HCT116 (cell line): ENCODE measurements at regions not wholly inside any gene's neighbourhood (a gene's known extent, or its start where the extent isn't known, plus 50 kb on each side); places are given as distances from the start of the nearest gene placed in this dataset.

ENCODE experiments used
- ATAC-seq: fragments of 200-7000 bp; cut with Tn5 transposase; 2 replicates; pipeline ENCODE4 v1.9.1; 2020; ENCODE audit warnings: mild to moderate bottlenecking, moderate library complexity
- BruUV-seq: library from RNA; stranded (reverse); fragments of 400-500 nt; replicated peaks from 2 replicates; lab custom pipeline; 2021; lab: Mats Ljungman, UMichigan
- CTCF ChIA-PET: fragments of 300-600 bp; sonication (Branson Sonifier 250); formaldehyde crosslinking; loops from one replicate; lab custom pipeline; 2021; ENCODE audit warnings: antibody characterized with exemption; lab: Charles Lee
- POLR2A ChIA-PET: fragments of 300-600, 350-600 bp; sonication (Branson Sonifier 250); formaldehyde crosslinking; loops from one replicate; lab custom pipeline; 2021; ENCODE audit warnings: antibody characterized with exemption; lab: Charles Lee
- RAD21 ChIA-PET, 2 experiments: fragments of 300-600 bp; sonication (Branson Sonifier 250); formaldehyde crosslinking; loops; one replicate each; lab custom pipeline; 2023; ENCODE audit warnings: low total read pairs in 2 of 2; ENCODE audit not compliant: uncharacterized antibody in 2 of 2, unreplicated experiment in 2 of 2, low non-redundant PET in 1 of 2; lab: Charles Lee
- DNase-seq: peaks from one replicate; pipeline ENCODE4 v3.0.0-alpha.2; 2010; ENCODE audit warnings: low read depth, low spot score
- H2AFZ ChIP-seq: fragments of 200-600 bp; shearing (Covaris generic), sonication (generic); 2 replicates; pipeline ENCODE4 v1.6.1; 2017; ENCODE audit warnings: low read depth, mixed run types, mixed read lengths, antibody characterized with exemption, low read length; ENCODE audit not compliant: poor library complexity, severe bottlenecking
- H3K27ac ChIP-seq: 2 replicates; pipeline ENCODE4 v1.5.1; 2012; ENCODE audit warnings: low read depth, low read length
- H3K27me3 ChIP-seq: fragments of 200-600 bp; sonication (generic); 2 replicates; pipeline ENCODE4 v1.6.1; 2016; ENCODE audit warnings: mixed run types, low read length, mixed read lengths; ENCODE audit not compliant: insufficient read depth
- H3K36me3 ChIP-seq, 2 experiments: fragments of 200-500 bp in 1 of 2; fragments of 200-600 bp in 1 of 2; sonication (Bioruptor generic) in 1 of 2; sonication (generic) in 1 of 2; 2 replicates each; pipeline versions ENCODE4 v1.5.1 to v1.6.1; 2014 to 2016; ENCODE audit warnings: low read length in 2 of 2, inconsistent platforms in 1 of 2, mixed read lengths in 1 of 2, mixed run types in 1 of 2; ENCODE audit not compliant: insufficient read depth in 2 of 2, control insufficient read depth in 1 of 2
- H3K4me1 ChIP-seq, 2 experiments: fragments of 200-600 bp in 1 of 2; sonication (generic) in 1 of 2; 2 replicates each; pipeline versions ENCODE4 v1.5.1 to v1.6.1; 2012 to 2017; ENCODE audit warnings: low read length in 2 of 2, inconsistent platforms in 1 of 2, mild to moderate bottlenecking in 1 of 2, mixed read lengths in 1 of 2, mixed run types in 1 of 2, moderate library complexity in 1 of 2; ENCODE audit not compliant: insufficient read depth in 2 of 2, control insufficient read depth in 1 of 2
- H3K4me2 ChIP-seq: fragments of 200-600 bp; sonication (generic); 2 replicates; pipeline ENCODE4 v1.6.1; 2017; ENCODE audit warnings: mixed run types, low read length, mixed read lengths
- H3K4me3 ChIP-seq, 2 experiments: fragments of 200-600 bp in 1 of 2; sonication (generic) in 1 of 2; replicated peaks in 1 of 2; 2 replicates each; pipeline ENCODE4 v1.5.1; 2011 to 2016; ENCODE audit warnings: low read length in 2 of 2, control low read depth in 1 of 2, low read depth in 1 of 2, mild to moderate bottlenecking in 1 of 2, mixed read lengths in 1 of 2, mixed run types in 1 of 2
- H3K79me2 ChIP-seq: fragments of 200-600 bp; sonication (generic); 2 replicates; pipeline ENCODE4 v1.6.1; 2017; ENCODE audit warnings: mild to moderate bottlenecking, mixed run types, low read length, moderate library complexity, mixed read lengths; ENCODE audit not compliant: insufficient read depth
- H3K9ac ChIP-seq: fragments of 200-600 bp; sonication (generic); 2 replicates; pipeline ENCODE4 v1.6.1; 2016; ENCODE audit warnings: low read length, mixed read lengths
- H3K9me2 ChIP-seq: fragments of 200-600 bp; sonication (generic), shearing (Covaris generic); 2 replicates; pipeline ENCODE4 v1.6.1; 2017; ENCODE audit warnings: mixed run types, mild to moderate bottlenecking, moderate library complexity; ENCODE audit not compliant: insufficient read depth
- H3K9me3 ChIP-seq, 2 experiments: fragments of 200-500 bp in 1 of 2; fragments of 200-600 bp in 1 of 2; sonication (Bioruptor generic) in 1 of 2; sonication (generic) in 1 of 2; 2 replicates each; pipeline ENCODE4 v1.6.1; 2014 to 2017; ENCODE audit warnings: low read length in 2 of 2, mixed read lengths in 2 of 2, inconsistent platforms in 1 of 2, low read depth in 1 of 2, mild to moderate bottlenecking in 1 of 2, mixed run types in 1 of 2, moderate library complexity in 1 of 2; ENCODE audit not compliant: control insufficient read depth in 1 of 2, insufficient read depth in 1 of 2
- H4K20me1 ChIP-seq: fragments of 200-600 bp; sonication (generic), shearing (Covaris generic); 2 replicates; pipeline ENCODE4 v1.6.1; 2017; ENCODE audit warnings: mixed run types, mild to moderate bottlenecking, moderate library complexity; ENCODE audit not compliant: insufficient read depth
- CBX3 ChIP-seq: IDR thresholded peaks from 2 replicates; pipeline ENCODE4 v1.6.1; 2012; ENCODE audit warnings: low read depth
- CTCF ChIP-seq, 3 experiments: fragments of 200-600 bp in 1 of 3; sonication (generic) in 1 of 3; IDR thresholded peaks in 2 of 3; conservative IDR thresholded peaks in 1 of 3; 2 replicates each; pipeline ENCODE4 v1.5.1; 2012 to 2017; ENCODE audit warnings: low read depth in 2 of 3, low read length in 2 of 3, antibody characterized with exemption in 1 of 3, borderline replicate concordance in 1 of 3, control low read depth in 1 of 3, mild to moderate bottlenecking in 1 of 3, mixed read lengths in 1 of 3, mixed run types in 1 of 3, moderate library complexity in 1 of 3; ENCODE audit not compliant: insufficient read depth in 1 of 3
- EGR1 ChIP-seq: IDR thresholded peaks from 2 replicates; pipeline ENCODE4 v1.6.1; 2012; ENCODE audit warnings: low read depth
- ELF1 ChIP-seq: IDR thresholded peaks from 2 replicates; pipeline ENCODE4 v1.6.1; 2012; ENCODE audit warnings: low read depth, borderline replicate concordance
- MAX ChIP-seq: IDR thresholded peaks from 2 replicates; pipeline ENCODE4 v1.6.1; 2012
- POLR2A ChIP-seq: IDR thresholded peaks from 2 replicates; pipeline ENCODE4 v1.7.0; 2011; ENCODE audit warnings: borderline replicate concordance; ENCODE audit not compliant: insufficient read depth, insufficient read length; ENCODE audit errors: extremely low read depth
- RAD21 ChIP-seq: IDR thresholded peaks from 2 replicates; pipeline ENCODE4 v1.6.1; 2012; ENCODE audit warnings: low read depth, mild to moderate bottlenecking
- SIN3A ChIP-seq: IDR thresholded peaks from 2 replicates; pipeline ENCODE4 v1.6.1; 2012; ENCODE audit warnings: low read depth
- SP1 ChIP-seq: IDR thresholded peaks from 2 replicates; pipeline ENCODE4 v1.6.1; 2012; ENCODE audit warnings: low read depth
- SRF ChIP-seq: IDR thresholded peaks from 2 replicates; pipeline ENCODE4 v1.6.1; 2012; ENCODE audit warnings: low read depth
- ZNF274 ChIP-seq: fragments of 200-500 bp; sonication (Bioruptor generic); IDR thresholded peaks from 2 replicates; pipeline ENCODE4 v1.6.1; 2014; ENCODE audit warnings: mild to moderate bottlenecking, low read depth, low read length, inconsistent platforms
- intact Hi-C: fragments of 100-400 bp; cut with micrococcal nuclease; formaldehyde crosslinking; loops from 2 replicates; pipeline ENCODE4 v1.10.0; 2022
- TF ChIP-seq, protein P1 (sequence below): IDR thresholded peaks from 2 replicates; pipeline ENCODE4 v1.6.1; 2012

- DNase-seq (no peak), ATAC-seq (no peak)
- Histone ChIP-seq H3K9ac (no peak overlapping the region), H3K36me3 (no peaks in the 10 kb centered on the region), H3K9me2 (no peaks in the 10 kb centered on the region), H3K27ac (no peak overlapping the region), H3K4me3 (no peak overlapping the region), H4K20me1 (no peaks in the 10 kb centered on the region), H3K9me3 (no peaks in the 10 kb centered on the region), H3K4me1 (peaks cover 5 to 8% of the 10 kb centered on the region in 2 experiments; a peak in 2 of 4 replicates), H3K27me3 (no peaks in the 10 kb centered on the region), H2AFZ (no peak overlapping the region), H3K4me2 (no peak overlapping the region), H3K79me2 (no peaks in the 10 kb centered on the region)
- intact Hi-C loops = no loop called here
- ChIA-PET POLR2A (no interaction called here), CTCF (no interaction called here), RAD21 (no interaction called here)
- TF ChIP-seq RAD21 = no peak
- no peak for TF ChIP-seq MAX
- TF ChIP-seq SIN3A = no peak
- no peak for TF ChIP-seq SP1
- TF ChIP-seq POLR2A = no peak
- TF ChIP-seq CTCF (IDR thresholded peaks at IDR 0.05 in 2 of 3, conservative IDR thresholded peaks at IDR 0.05 in 1 of 3; ENCODE audit: borderline replicate concordance in 1 of 3, insufficient read depth in 1 of 3, low read depth in 2 of 3, low read length in 2 of 3) = no peak
- TF ChIP-seq ELF1 = no peak
- TF ChIP-seq, protein P1, sequence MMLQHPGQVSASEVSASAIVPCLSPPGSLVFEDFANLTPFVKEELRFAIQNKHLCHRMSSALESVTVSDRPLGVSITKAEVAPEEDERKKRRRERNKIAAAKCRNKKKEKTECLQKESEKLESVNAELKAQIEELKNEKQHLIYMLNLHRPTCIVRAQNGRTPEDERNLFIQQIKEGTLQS = no peak
- TF ChIP-seq SRF = no peak
- TF ChIP-seq EGR1 = no peak
- TF ChIP-seq CBX3 = no peak
- no peak for TF ChIP-seq ZNF274
- no TSS peak for BruUV-seq
These were observed 216.8 kb downstream of the PTEN start for GRCh38 chr10:88080213-88080612.
